ENCODE measurements at regions not wholly inside any gene's neighbourhood (a gene's known extent, or its start where the extent isn't known, plus 50 kb on each side); places are given as distances from the start of the nearest gene placed in this dataset.

- no peak for DNase-seq (ENCODE audit: extremely low read depth, low read depth)
- no peak for TF ChIP-seq CTCF (IDR thresholded peaks at IDR 0.05; ENCODE audit: low read depth, low read length, missing control alignments)
- H3K4me3 ChIP-seq (replicated peaks; ENCODE audit: low read depth, low read length), result no peak overlapping the region
These were observed 732.4 kb downstream of the AACS start for GRCh38 chr12:125797421-125798175.

GRCh38 chr12:125804660-125805059 is 739.4 kb downstream of the AACS start:
- no peak overlapping the region for H3K4me3 ChIP-seq (replicated peaks; ENCODE audit: low read depth, low read length)
- DNase-seq (ENCODE audit: extremely low read depth, low read depth), result no peak
- no peak for TF ChIP-seq CTCF (IDR thresholded peaks at IDR 0.05; ENCODE audit: low read depth, low read length, missing control alignments)

GRCh38 chr12:125824276-125824675 is 759.0 kb downstream of the AACS start:
- no peak for TF ChIP-seq CTCF (IDR thresholded peaks at IDR 0.05; ENCODE audit: low read depth, low read length, missing control alignments)
- DNase-seq (ENCODE audit: extremely low read depth, low read depth), result no peak
- H3K4me3 ChIP-seq (replicated peaks; ENCODE audit: low read depth, low read length), result no peak overlapping the region

GRCh38 chr12:125835852-125836251 is 770.6 kb downstream of the AACS start:
- no peak overlapping the region for H3K4me3 ChIP-seq (replicated peaks; ENCODE audit: low read depth, low read length)
- no peak for TF ChIP-seq CTCF (IDR thresholded peaks at IDR 0.05; ENCODE audit: low read depth, low read length, missing control alignments)
- no peak for DNase-seq (ENCODE audit: extremely low read depth, low read depth)

- no peak for DNase-seq (ENCODE audit: extremely low read depth, low read depth)
- no peak for TF ChIP-seq CTCF (IDR thresholded peaks at IDR 0.05; ENCODE audit: low read depth, low read length, missing control alignments)
- H3K4me3 ChIP-seq (replicated peaks; ENCODE audit: low read depth, low read length), result no peak overlapping the region
These were observed 771.4 kb downstream of the AACS start for GRCh38 chr12:125836647-125837046.

GRCh38 chr12:125841332-125841731 is 776.1 kb downstream of the AACS start:
- no peak overlapping the region for H3K4me3 ChIP-seq (replicated peaks; ENCODE audit: low read depth, low read length)
- TF ChIP-seq CTCF (IDR thresholded peaks at IDR 0.05; ENCODE audit: low read depth, low read length, missing control alignments), result no peak
- DNase-seq (ENCODE audit: extremely low read depth, low read depth), result no peak

- DNase-seq (ENCODE audit: extremely low read depth, low read depth), result no peak
- H3K4me3 ChIP-seq (replicated peaks; ENCODE audit: low read depth, low read length), result no peak overlapping the region
- no peak for TF ChIP-seq CTCF (IDR thresholded peaks at IDR 0.05; ENCODE audit: low read depth, low read length, missing control alignments)
These were observed 786.9 kb downstream of the AACS start for GRCh38 chr12:125852116-125852515.
